Panc1 (cell line): ENCODE measurements at regions not wholly inside any gene's neighbourhood (a gene's known extent, or its start where the extent isn't known, plus 50 kb on each side); places are given as distances from the start of the nearest gene placed in this dataset.

Experiments used
- ATAC-seq: fragments of 200-7000 bp; cut with Tn5 transposase; 2 replicates; pipeline ENCODE4 v1.9.1; 2020; ENCODE audit warnings: mild to moderate bottlenecking, moderate library complexity
- BruUV-seq: library from RNA; stranded (reverse); fragments of 400-500 nt; replicated peaks from 2 replicates; lab custom pipeline; 2021; lab: Mats Ljungman, UMichigan
- CTCF ChIA-PET: fragments of 300-600 bp; sonication (Branson Sonifier 250); formaldehyde crosslinking; loops from one replicate; lab custom pipeline; 2022; ENCODE audit warnings: antibody characterized with exemption; lab: Charles Lee
- POLR2A ChIA-PET: fragments of 300-600 bp; sonication (Branson Sonifier 250); formaldehyde crosslinking; loops from one replicate; lab custom pipeline; 2022; ENCODE audit warnings: antibody characterized with exemption; lab: Charles Lee
- DNase-seq: peaks from one replicate; pipeline ENCODE4 v3.0.0-alpha.2; 2010; ENCODE audit warnings: low read depth, low spot score
- H3K27ac ChIP-seq: 2 replicates; pipeline ENCODE4 v1.5.1; 2011; ENCODE audit warnings: mild to moderate bottlenecking, low read length, inconsistent platforms
- H3K27me3 ChIP-seq: fragments of 200-500 bp; sonication (Bioruptor generic); 2 replicates; pipeline ENCODE4 v1.6.0; 2014; ENCODE audit warnings: low read length, inconsistent platforms; ENCODE audit not compliant: control insufficient read depth, insufficient read depth
- H3K36me3 ChIP-seq: fragments of 200-500 bp; sonication (Bioruptor generic); 2 replicates; pipeline ENCODE4 v1.5.1; 2014; ENCODE audit warnings: inconsistent platforms, mild to moderate bottlenecking, low read length, moderate library complexity; ENCODE audit not compliant: control insufficient read depth, insufficient read depth
- H3K4me1 ChIP-seq: 2 replicates; pipeline ENCODE4 v1.5.1; 2011; ENCODE audit warnings: inconsistent platforms, mild to moderate bottlenecking, low read length, moderate library complexity; ENCODE audit not compliant: control insufficient read depth, insufficient read depth
- H3K4me3 ChIP-seq, 2 experiments: 2 replicates each; pipeline ENCODE4 v1.5.1; 2011 to 2012; ENCODE audit warnings: low read depth in 2 of 2, low read length in 2 of 2, mild to moderate bottlenecking in 2 of 2, inconsistent platforms in 1 of 2, moderate library complexity in 1 of 2
- H3K9me3 ChIP-seq: fragments of 200-500 bp; sonication (Bioruptor generic); 2 replicates; pipeline ENCODE4 v1.5.1; 2014; ENCODE audit warnings: low read depth, mild to moderate bottlenecking, inconsistent platforms, low read length, moderate library complexity; ENCODE audit not compliant: control insufficient read depth, insufficient read depth
- POLR2AphosphoS5 ChIP-seq: IDR thresholded peaks from 2 replicates; pipeline ENCODE4 v1.6.1; 2012; ENCODE audit warnings: mild to moderate bottlenecking, low read depth, low read length, moderate library complexity
- SIN3A ChIP-seq: IDR thresholded peaks from 2 replicates; pipeline ENCODE4 v1.6.1; 2012; ENCODE audit warnings: low read depth, mild to moderate bottlenecking, low read length, moderate library complexity, borderline replicate concordance; ENCODE audit not compliant: insufficient read depth
- TCF7L2 ChIP-seq: IDR thresholded peaks from 2 replicates; pipeline ENCODE4 v1.6.1; 2011; ENCODE audit warnings: mild to moderate bottlenecking, low read depth, low read length, inconsistent platforms
- in situ Hi-C: cut with HindIII; loops from 2 replicates; pipeline ENCODE4 v1.10.0; 2016; ENCODE audit warnings: low sequenced_read_pairs, low pct_unique_long_range_greater_than_20kb
- intact Hi-C: fragments of 100-400 bp; cut with micrococcal nuclease; formaldehyde crosslinking; loops from one replicate; pipeline ENCODE4 v1.10.0; 2022; ENCODE audit not compliant: unreplicated experiment
- TF ChIP-seq, protein P1 (sequence below), 2 experiments: IDR thresholded peaks; 2 replicates each; pipeline ENCODE4 v1.6.1; 2011 to 2012; ENCODE audit warnings: low read depth in 2 of 2, control low read depth in 1 of 2, low read length in 1 of 2, mild to moderate bottlenecking in 1 of 2, moderate library complexity in 1 of 2; ENCODE audit not compliant: insufficient read depth in 1 of 2
- TF ChIP-seq, protein P2 (sequence below): fragments of 450-650 bp; IDR thresholded peaks from 2 replicates; pipeline ENCODE4 v1.5.1; 2017; ENCODE audit warnings: mild to moderate bottlenecking

DNA sequence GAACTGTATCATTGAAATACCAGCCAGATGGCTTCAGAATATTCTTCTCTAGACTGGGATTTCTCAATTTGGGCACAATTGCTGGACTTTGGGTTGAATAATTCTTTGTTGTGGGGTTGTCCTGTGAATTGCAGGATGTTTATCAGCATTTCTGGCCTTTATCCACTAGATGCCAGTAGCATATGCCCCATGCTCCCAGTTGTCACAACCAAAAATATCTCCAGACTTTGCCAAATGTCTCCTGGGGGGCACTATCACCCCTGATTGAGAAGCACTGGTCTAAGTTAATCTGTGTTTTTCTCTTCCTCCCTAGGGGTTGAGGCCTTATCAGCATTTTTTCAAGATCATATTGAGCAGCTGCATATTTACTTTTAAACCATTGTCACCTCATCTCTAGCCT lies 204.9 kb upstream of the SP8 start:
- Histone ChIP-seq H3K4me3 (no peak overlapping the region), H3K27me3 (no peaks in the 10 kb centered on the region), H3K9me3 (no peaks in the 10 kb centered on the region), H3K4me1 (no peaks in the 10 kb centered on the region), H3K36me3 (no peaks in the 10 kb centered on the region), H3K27ac (no peak overlapping the region)
- DNase-seq = no peak
- ChIA-PET POLR2A (no interaction called here), CTCF (no interaction called here)
- ATAC-seq = no peak
- intact Hi-C loops = no loop called here
- in situ Hi-C loops = no loop called here
- BruUV-seq = no TSS peak
- TF ChIP-seq SIN3A (no peak), POLR2AphosphoS5 (no peak), TCF7L2 (no peak)
- TF ChIP-seq, protein P1, sequence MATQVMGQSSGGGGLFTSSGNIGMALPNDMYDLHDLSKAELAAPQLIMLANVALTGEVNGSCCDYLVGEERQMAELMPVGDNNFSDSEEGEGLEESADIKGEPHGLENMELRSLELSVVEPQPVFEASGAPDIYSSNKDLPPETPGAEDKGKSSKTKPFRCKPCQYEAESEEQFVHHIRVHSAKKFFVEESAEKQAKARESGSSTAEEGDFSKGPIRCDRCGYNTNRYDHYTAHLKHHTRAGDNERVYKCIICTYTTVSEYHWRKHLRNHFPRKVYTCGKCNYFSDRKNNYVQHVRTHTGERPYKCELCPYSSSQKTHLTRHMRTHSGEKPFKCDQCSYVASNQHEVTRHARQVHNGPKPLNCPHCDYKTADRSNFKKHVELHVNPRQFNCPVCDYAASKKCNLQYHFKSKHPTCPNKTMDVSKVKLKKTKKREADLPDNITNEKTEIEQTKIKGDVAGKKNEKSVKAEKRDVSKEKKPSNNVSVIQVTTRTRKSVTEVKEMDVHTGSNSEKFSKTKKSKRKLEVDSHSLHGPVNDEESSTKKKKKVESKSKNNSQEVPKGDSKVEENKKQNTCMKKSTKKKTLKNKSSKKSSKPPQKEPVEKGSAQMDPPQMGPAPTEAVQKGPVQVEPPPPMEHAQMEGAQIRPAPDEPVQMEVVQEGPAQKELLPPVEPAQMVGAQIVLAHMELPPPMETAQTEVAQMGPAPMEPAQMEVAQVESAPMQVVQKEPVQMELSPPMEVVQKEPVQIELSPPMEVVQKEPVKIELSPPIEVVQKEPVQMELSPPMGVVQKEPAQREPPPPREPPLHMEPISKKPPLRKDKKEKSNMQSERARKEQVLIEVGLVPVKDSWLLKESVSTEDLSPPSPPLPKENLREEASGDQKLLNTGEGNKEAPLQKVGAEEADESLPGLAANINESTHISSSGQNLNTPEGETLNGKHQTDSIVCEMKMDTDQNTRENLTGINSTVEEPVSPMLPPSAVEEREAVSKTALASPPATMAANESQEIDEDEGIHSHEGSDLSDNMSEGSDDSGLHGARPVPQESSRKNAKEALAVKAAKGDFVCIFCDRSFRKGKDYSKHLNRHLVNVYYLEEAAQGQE (IDR thresholded peaks at IDR 0.05; ENCODE audit: insufficient read depth in 1 of 2, low read depth in 2 of 2, low read length in 1 of 2) = no peak
- TF ChIP-seq, protein P2, sequence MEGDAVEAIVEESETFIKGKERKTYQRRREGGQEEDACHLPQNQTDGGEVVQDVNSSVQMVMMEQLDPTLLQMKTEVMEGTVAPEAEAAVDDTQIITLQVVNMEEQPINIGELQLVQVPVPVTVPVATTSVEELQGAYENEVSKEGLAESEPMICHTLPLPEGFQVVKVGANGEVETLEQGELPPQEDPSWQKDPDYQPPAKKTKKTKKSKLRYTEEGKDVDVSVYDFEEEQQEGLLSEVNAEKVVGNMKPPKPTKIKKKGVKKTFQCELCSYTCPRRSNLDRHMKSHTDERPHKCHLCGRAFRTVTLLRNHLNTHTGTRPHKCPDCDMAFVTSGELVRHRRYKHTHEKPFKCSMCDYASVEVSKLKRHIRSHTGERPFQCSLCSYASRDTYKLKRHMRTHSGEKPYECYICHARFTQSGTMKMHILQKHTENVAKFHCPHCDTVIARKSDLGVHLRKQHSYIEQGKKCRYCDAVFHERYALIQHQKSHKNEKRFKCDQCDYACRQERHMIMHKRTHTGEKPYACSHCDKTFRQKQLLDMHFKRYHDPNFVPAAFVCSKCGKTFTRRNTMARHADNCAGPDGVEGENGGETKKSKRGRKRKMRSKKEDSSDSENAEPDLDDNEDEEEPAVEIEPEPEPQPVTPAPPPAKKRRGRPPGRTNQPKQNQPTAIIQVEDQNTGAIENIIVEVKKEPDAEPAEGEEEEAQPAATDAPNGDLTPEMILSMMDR = no peak; the same call in 1 of the 2 replicates

DNA sequence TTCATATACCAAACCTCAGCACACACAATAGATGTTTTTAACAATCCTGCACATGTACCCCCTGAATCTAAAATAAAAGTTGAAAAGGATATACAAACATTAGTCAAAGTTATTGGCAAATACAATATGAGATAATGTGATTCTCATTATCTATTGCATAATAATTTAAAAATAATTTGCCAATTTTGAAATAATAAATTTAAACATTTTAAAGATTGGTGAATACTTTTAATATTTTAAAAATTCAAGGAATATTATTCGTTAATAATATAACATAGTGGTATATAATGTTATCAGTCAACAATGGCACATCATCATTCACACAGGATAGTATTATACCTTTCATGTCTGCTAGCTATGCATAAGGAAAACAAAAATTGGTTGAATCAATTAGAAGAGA lies 207.0 kb upstream of the SP8 start:
- ChIA-PET POLR2A (no interaction called here), CTCF (no interaction called here)
- Histone ChIP-seq H3K36me3 (no peaks in the 10 kb centered on the region), H3K9me3 (no peaks in the 10 kb centered on the region), H3K4me3 (no peak overlapping the region), H3K27me3 (no peaks in the 10 kb centered on the region), H3K4me1 (no peaks in the 10 kb centered on the region), H3K27ac (no peak overlapping the region)
- no TSS peak for BruUV-seq
- in situ Hi-C loops = no loop called here
- DNase-seq = no peak
- intact Hi-C loops = no loop called here
- no peak for ATAC-seq
- no peak for TF ChIP-seq SIN3A
- no peak for TF ChIP-seq TCF7L2
- TF ChIP-seq, protein P1 (IDR thresholded peaks at IDR 0.05; ENCODE audit: insufficient read depth in 1 of 2, low read depth in 2 of 2, low read length in 1 of 2) = no peak
- TF ChIP-seq, protein P2 = no peak
- TF ChIP-seq POLR2AphosphoS5 = no peak
